H9 (cell line): ENCODE measurements at regions not wholly inside any gene's neighbourhood (a gene's known extent, or its start where the extent isn't known, plus 50 kb on each side); places are given as distances from the start of the nearest gene placed in this dataset.

Experiments
- DNase-seq: peaks from one replicate; pipeline ENCODE4 v3.0.0-alpha.2; 2017
- H2AFZ ChIP-seq: one replicate; pipeline ENCODE4 v1.6.1; 2013; ENCODE audit warnings: mild to moderate bottlenecking, low read length, control low read depth, moderate library complexity
- H2AK5ac ChIP-seq: 2 replicates; pipeline ENCODE4 v1.6.1; 2013; ENCODE audit warnings: low read length, control low read depth, mixed read lengths; ENCODE audit not compliant: insufficient read length
- H2BK120ac ChIP-seq: one replicate; pipeline ENCODE4 v1.6.1; 2013; ENCODE audit warnings: low read depth, mild to moderate bottlenecking, low read length, control low read depth, inconsistent platforms; ENCODE audit not compliant: poor library complexity, severe bottlenecking
- H2BK12ac ChIP-seq: 2 replicates; pipeline ENCODE4 v1.6.1; 2013; ENCODE audit warnings: low read length, control low read depth, mixed read lengths, low read depth; ENCODE audit not compliant: insufficient read length
- H2BK15ac ChIP-seq: 2 replicates; pipeline ENCODE4 v1.6.1; 2013; ENCODE audit warnings: low read depth, low read length, control low read depth
- H2BK20ac ChIP-seq: one replicate; pipeline ENCODE4 v1.6.1; 2013; ENCODE audit warnings: low read depth, mild to moderate bottlenecking, low read length, control low read depth, inconsistent platforms; ENCODE audit not compliant: poor library complexity, severe bottlenecking
- H2BK5ac ChIP-seq: 2 replicates; pipeline ENCODE4 v1.6.1; 2013; ENCODE audit warnings: low read length, control low read depth, mixed read lengths; ENCODE audit not compliant: insufficient read length
- H3K14ac ChIP-seq: 2 replicates; pipeline ENCODE4 v1.6.1; 2013; ENCODE audit warnings: low read length, control low read depth; ENCODE audit not compliant: insufficient read depth
- H3K18ac ChIP-seq: 2 replicates; pipeline ENCODE4 v1.6.1; 2013; ENCODE audit warnings: low read depth, mild to moderate bottlenecking, mixed read lengths, low read length, control low read depth; ENCODE audit not compliant: insufficient read length
- H3K23ac ChIP-seq: 2 replicates; pipeline ENCODE4 v1.6.1; 2013; ENCODE audit warnings: low read length, control low read depth, mixed read lengths, low read depth; ENCODE audit not compliant: insufficient read length
- H3K23me2 ChIP-seq: 2 replicates; pipeline ENCODE4 v1.6.1; 2013; ENCODE audit warnings: low read depth, mild to moderate bottlenecking, mixed read lengths, low read length, control low read depth; ENCODE audit not compliant: insufficient read length, poor library complexity, severe bottlenecking
- H3K27ac ChIP-seq: 2 replicates; pipeline ENCODE4 v1.5.1; 2013; ENCODE audit warnings: low read length, control low read depth, mixed read lengths, low read depth; ENCODE audit not compliant: insufficient read length
- H3K27me3 ChIP-seq: 2 replicates; pipeline ENCODE4 v1.6.1; 2013; ENCODE audit warnings: low read length, control low read depth, inconsistent platforms; ENCODE audit not compliant: insufficient read depth
- H3K4ac ChIP-seq: 2 replicates; pipeline ENCODE4 v1.6.1; 2013; ENCODE audit warnings: low read depth, mild to moderate bottlenecking, control low read depth, inconsistent platforms, low read length, moderate library complexity
- H3K4me1 ChIP-seq: 2 replicates; pipeline ENCODE4 v1.6.1; 2013; ENCODE audit warnings: low read length, control low read depth, inconsistent platforms; ENCODE audit not compliant: insufficient read depth
- H3K4me2 ChIP-seq: 2 replicates; pipeline ENCODE4 v1.6.1; 2013; ENCODE audit warnings: low read length, control low read depth, mixed read lengths; ENCODE audit not compliant: insufficient read length, insufficient read depth
- H3K56ac ChIP-seq: 2 replicates; pipeline ENCODE4 v1.6.1; 2013; ENCODE audit warnings: low read depth, mild to moderate bottlenecking, mixed read lengths, low read length, control low read depth; ENCODE audit not compliant: insufficient read length
- H3K79me1 ChIP-seq: 2 replicates; pipeline ENCODE4 v1.6.1; 2013; ENCODE audit warnings: low read depth, mild to moderate bottlenecking, moderate library complexity, low read length, control low read depth, inconsistent platforms; ENCODE audit not compliant: insufficient read depth, poor library complexity, severe bottlenecking
- H3K79me2 ChIP-seq: 2 replicates; pipeline ENCODE4 v1.6.1; 2013; ENCODE audit warnings: low read length, control low read depth, inconsistent platforms; ENCODE audit not compliant: insufficient read depth
- H3K9ac ChIP-seq: 2 replicates; pipeline ENCODE4 v1.6.1; 2013; ENCODE audit warnings: low read length, control low read depth, mixed read lengths; ENCODE audit not compliant: insufficient read length; ENCODE audit errors: extremely low read depth
- H3K9me3 ChIP-seq: one replicate; pipeline ENCODE4 v1.6.1; 2013; ENCODE audit warnings: low read depth, low read length, inconsistent platforms; ENCODE audit not compliant: control insufficient read depth
- H3T11ph ChIP-seq: one replicate; pipeline ENCODE4 v1.6.1; 2013; ENCODE audit warnings: mild to moderate bottlenecking, low read length, control low read depth, inconsistent platforms
- H4K20me1 ChIP-seq: one replicate; pipeline ENCODE4 v1.6.1; 2013; ENCODE audit not compliant: control insufficient read depth, insufficient read length, insufficient read depth
- H4K5ac ChIP-seq: 2 replicates; pipeline ENCODE4 v1.6.1; 2013; ENCODE audit warnings: low read depth, mild to moderate bottlenecking, mixed read lengths, low read length, control low read depth; ENCODE audit not compliant: insufficient read length
- H4K8ac ChIP-seq: replicated peaks from 2 replicates; pipeline ENCODE4 v1.6.1; 2013; ENCODE audit warnings: low read length, control low read depth, mixed read lengths, low read depth; ENCODE audit not compliant: insufficient read length
- H4K91ac ChIP-seq: 2 replicates; pipeline ENCODE4 v1.6.1; 2013; ENCODE audit warnings: low read depth, mild to moderate bottlenecking, moderate library complexity, mixed read lengths, low read length, control low read depth; ENCODE audit not compliant: insufficient read length
- H3K27ac Mint-ChIP-seq, 3 experiments: 2 replicates in 2 of 3; 3 replicates in 1 of 3; pipeline ENCODE4 v1.8.0; 2020 to 2021; ENCODE audit warnings: mixed read lengths in 3 of 3, mild to moderate bottlenecking in 1 of 3, moderate library complexity in 1 of 3
- H3K27me3 Mint-ChIP-seq: 2 replicates; pipeline ENCODE4 v1.8.0; 2021; ENCODE audit warnings: low read depth, mild to moderate bottlenecking, moderate library complexity, mixed read lengths
- H3K36me3 Mint-ChIP-seq, 3 experiments: 2 replicates in 2 of 3; 3 replicates in 1 of 3; pipeline ENCODE4 v1.8.0; 2020 to 2021; ENCODE audit warnings: low read depth in 3 of 3, mixed read lengths in 3 of 3; ENCODE audit not compliant: insufficient read depth in 1 of 3
- H3K4me1 Mint-ChIP-seq, 2 experiments: 2 replicates each; pipeline ENCODE4 v1.8.0; 2020; ENCODE audit warnings: mixed read lengths in 2 of 2
- H3K4me3 Mint-ChIP-seq, 2 experiments: 2 replicates in 1 of 2; 3 replicates in 1 of 2; pipeline ENCODE4 v1.8.0; 2020 to 2021; ENCODE audit warnings: mild to moderate bottlenecking in 2 of 2, mixed read lengths in 2 of 2, moderate library complexity in 1 of 2
- H3K9me3 Mint-ChIP-seq, 2 experiments: 2 replicates in 1 of 2; 3 replicates in 1 of 2; pipeline ENCODE4 v1.8.0; 2020; ENCODE audit warnings: mild to moderate bottlenecking in 2 of 2, mixed read lengths in 2 of 2, moderate library complexity in 1 of 2
- CTCF ChIP-seq: fragments of 200-600 bp; sonication (generic); conservative IDR thresholded peaks from 3 replicates; pipeline ENCODE4 v1.8.0; 2021; ENCODE audit warnings: antibody characterized with exemption, mild to moderate bottlenecking
- WGBS: extraction: QIAGEN DNeasy Blood & Tissue Kit; methylation state at CpG from one replicate; pipeline ENCODE4 v1.1.7; 2013; ENCODE audit warnings: missing lambda C conversion rate, low lambda C conversion rate, mixed read lengths; ENCODE audit not compliant: insufficient read length; ENCODE audit errors: extremely low coverage; 5-methylcytosine and 5-hydroxymethylcytosine counted together

- H3K56ac ChIP-seq, result no peak overlapping the region
- no peaks in the 10 kb centered on the region for H3K9me3 ChIP-seq
- no peaks in the 10 kb centered on the region for H3K79me2 ChIP-seq
- Mint-ChIP-seq H3K27ac (no peak overlapping the region), H3K36me3 (peaks cover 0 to 6% (median 2%) of the 10 kb centered on the region in 3 experiments; a peak in 5 of 7 replicates), H3K4me3 (no peak overlapping the region), H3K9me3 (peaks cover 6 to 11% of the 10 kb centered on the region in 2 experiments; a peak in 3 of 5 replicates), H3K27me3 (peaks cover 26% of the 10 kb centered on the region), H3K4me1 (peaks cover 29 to 35% of the 10 kb centered on the region in 2 experiments)
- no peak overlapping the region for H4K5ac ChIP-seq
- no peak for DNase-seq
- H3T11ph ChIP-seq, result no peak overlapping the region
- no peak overlapping the region for H3K9ac ChIP-seq
- H2AFZ ChIP-seq, result no peak overlapping the region
- H3K23ac ChIP-seq, result no peak overlapping the region
- no peak overlapping the region for H2BK15ac ChIP-seq
- H3K4me1 ChIP-seq, result peaks cover 9% of the 10 kb centered on the region; the same call in 1 of the 2 replicates
- H4K91ac ChIP-seq, result no peak overlapping the region
- no peaks in the 10 kb centered on the region for H4K20me1 ChIP-seq
- no peak overlapping the region for H3K27ac ChIP-seq
- no peak overlapping the region for H3K4me2 ChIP-seq
- no peak overlapping the region for H2BK20ac ChIP-seq
- no peaks in the 10 kb centered on the region; the same call in 1 of the 2 replicates for H3K27me3 ChIP-seq
- no CpG with 5 or more reads among the region's 1 CpG for WGBS
- H3K4ac ChIP-seq, result no peak overlapping the region
- no peak overlapping the region for H3K18ac ChIP-seq
- no peaks in the 10 kb centered on the region for H3K79me1 ChIP-seq
- H2BK12ac ChIP-seq, result no peak overlapping the region
- no peak overlapping the region for H2AK5ac ChIP-seq
- no peak for TF ChIP-seq CTCF
- no peaks in the 10 kb centered on the region for H3K23me2 ChIP-seq
- no peak overlapping the region for H4K8ac ChIP-seq
- no peak overlapping the region for H3K14ac ChIP-seq
- H2BK120ac ChIP-seq, result no peak overlapping the region
- no peak overlapping the region for H2BK5ac ChIP-seq
Measured at GRCh38 chr2:9076210-9076609, 72.7 kb upstream of the MBOAT2 start.
